ENCODE measurements at regions not wholly inside any gene's neighbourhood (a gene's known extent, or its start where the extent isn't known, plus 50 kb on each side); places are given as distances from the start of the nearest gene placed in this dataset.
A peak's percentile ranks its signal among the peaks of the same experiment; 100 is the strongest.

DNA sequence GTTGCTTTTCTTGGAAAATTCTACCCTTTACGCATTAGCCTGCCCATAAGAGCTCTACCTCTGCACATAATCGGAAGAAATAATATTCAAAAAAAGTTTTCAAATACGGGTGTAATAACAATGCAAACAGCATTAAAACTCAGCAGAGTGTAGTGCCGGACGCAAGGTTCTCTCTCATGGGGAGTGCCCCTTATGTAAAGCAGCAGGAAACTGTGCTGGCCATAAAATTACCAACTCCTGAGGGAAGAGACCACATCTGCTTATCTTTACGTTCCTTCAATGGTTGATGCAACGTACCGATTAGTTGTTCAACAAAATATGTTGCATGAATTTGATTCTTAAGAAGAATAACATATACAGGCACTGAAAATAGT lies 118.7 kb upstream of the TMCC3 start:
- H3K27ac ChIP-seq, result no peak overlapping the region
- in situ Hi-C loops (cut with MboI; ENCODE audit: low pct_unique_long_range_greater_than_20kb in 2 of 9, low sequenced_read_pairs in 9 of 9, unreplicated experiment in 9 of 9), result loop anchor here in 1 of 9 experiments (25.0 kb wide), 1 partner anchor 93 kb away; no protein-coding TSS in a partner anchor
- peak in 4 of 8 experiments; percentile 18 to 55 (median 30) for ATAC-seq (replicated peaks in 6 of 8)

DNA sequence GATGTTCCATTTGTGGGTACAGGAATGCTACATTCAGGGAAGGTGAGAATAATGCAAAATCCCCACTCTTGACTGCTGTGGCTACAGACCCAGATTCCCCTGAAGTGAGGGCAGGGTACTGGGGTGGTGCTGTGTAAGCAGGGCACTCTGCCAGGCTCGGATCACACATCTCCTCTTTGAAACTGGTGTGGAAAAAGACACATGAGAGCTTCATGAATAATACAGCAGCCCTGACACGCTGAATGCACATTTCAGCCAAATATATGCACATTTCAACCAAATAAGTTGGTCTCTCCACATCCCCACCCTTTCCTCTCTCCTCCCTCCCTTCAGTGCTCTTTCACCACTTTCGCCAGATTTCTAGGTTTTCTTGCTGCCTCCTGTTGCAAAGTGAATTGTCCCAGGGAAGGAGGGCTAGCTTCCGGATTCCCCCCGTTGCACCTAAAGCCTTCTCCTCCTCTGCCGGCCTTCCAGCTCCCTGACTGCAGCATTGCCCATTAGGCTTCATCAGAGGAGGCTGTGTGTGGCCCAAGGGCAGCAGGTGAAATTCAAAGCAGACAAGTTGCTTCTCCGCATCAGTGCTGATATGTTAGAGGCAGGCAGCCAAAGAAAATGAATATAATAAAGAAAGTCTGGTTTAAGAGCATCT lies 118.2 kb upstream of the TMCC3 start:
- in situ Hi-C loops (cut with MboI; ENCODE audit: low pct_unique_long_range_greater_than_20kb in 2 of 9, low sequenced_read_pairs in 9 of 9, unreplicated experiment in 9 of 9), result loop anchor here in 1 of 9 experiments (25.0 kb wide), 1 partner anchor 94 kb away; no protein-coding TSS in a partner anchor
- H3K4me1 ChIP-seq (replicated peaks in 1 of 2), result peaks cover 26 to 34% of the 10 kb centered on the region in 2 donors
- 0 to 77% (median 26%) methylated on average over 1 to 7 of the region's 7 CpGs; no CpG with 5 or more reads in 2 of the 10 experiments for WGBS, 10 experiments
- H3K4me3 ChIP-seq, result no peak overlapping the region
- no peak overlapping the region for H3K27ac ChIP-seq
- peak; percentile 51 to 80 (median 59) for ATAC-seq (replicated peaks in 6 of 8)

More for the DNA sequence above, 118.7 kb upstream of the TMCC3 start:
- 0 to 100% (median 37%) methylated on average over 1 to 8 of the region's 8 CpGs for WGBS, 10 experiments
- Histone ChIP-seq H3K4me1 (replicated peaks in 1 of 2) (peaks cover 26 to 34% of the 10 kb centered on the region in 2 donors), H3K4me3 (no peak overlapping the region)

DNA sequence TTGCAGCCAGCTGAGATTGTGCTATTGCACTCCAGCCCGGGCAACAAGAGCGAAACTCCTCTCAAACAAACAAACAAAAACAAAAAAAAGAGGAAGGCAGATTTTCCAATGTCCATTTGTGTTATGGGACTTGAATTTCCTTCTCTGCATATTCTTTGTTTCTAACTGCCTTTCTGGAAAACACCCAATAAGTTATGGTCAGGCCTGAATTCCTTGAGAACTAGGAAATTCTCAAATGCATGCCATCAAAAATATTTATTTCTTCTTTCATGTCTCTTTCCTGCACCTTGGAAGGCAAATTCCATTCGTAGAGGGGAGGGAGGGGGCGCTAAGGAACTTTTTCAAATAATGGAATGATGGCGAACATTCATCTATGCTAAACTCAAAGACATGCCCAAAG lies 117.6 kb upstream of the TMCC3 start:
- Histone ChIP-seq H3K4me3 (no peak overlapping the region), H3K4me1 (replicated peaks in 1 of 2) (peaks cover 26 to 34% of the 10 kb centered on the region in 2 donors), H3K27ac (no peak overlapping the region)
- 0 to 100% (median 64%) methylated on average over 1 to 5 of the region's 5 CpGs; no CpG with 5 or more reads in 1 of the 10 experiments for WGBS, 10 experiments
- peak in 2 of 8 experiments; percentile 1 to 5 for ATAC-seq (replicated peaks in 6 of 8)
- in situ Hi-C loops (cut with MboI; ENCODE audit: low pct_unique_long_range_greater_than_20kb in 2 of 9, low sequenced_read_pairs in 9 of 9, unreplicated experiment in 9 of 9), result loop anchor here in 1 of 9 experiments (25.0 kb wide), 1 partner anchor 94 kb away; no protein-coding TSS in a partner anchor

- WGBS, 10 experiments, result 73 to 100% (median 86%) methylated on average over 1 of the region's 1 CpG; no CpG with 5 or more reads in 2 of the 10 experiments
- H3K4me1 ChIP-seq (replicated peaks in 1 of 2), result peaks cover 24 to 28% of the 10 kb centered on the region in 2 donors
- no peak for ATAC-seq (replicated peaks in 6 of 8)
- H3K4me3 ChIP-seq, result no peak overlapping the region
- in situ Hi-C loops (cut with MboI; ENCODE audit: low pct_unique_long_range_greater_than_20kb in 2 of 9, low sequenced_read_pairs in 9 of 9, unreplicated experiment in 9 of 9), result loop anchor here in 1 of 9 experiments (25.0 kb wide), 1 partner anchor 96 kb away; no protein-coding TSS in a partner anchor
- no peak overlapping the region for H3K27ac ChIP-seq
Measured at GRCh38 chr12:94766397-94766796, 116.0 kb upstream of the TMCC3 start.

GRCh38 chr12:94763462-94763861 lies 113.1 kb upstream of the TMCC3 start:
- Histone ChIP-seq H3K4me3 (no peak overlapping the region), H3K4me1 (replicated peaks in 1 of 2) (peaks cover 0 to 2% of the 10 kb centered on the region in 2 donors), H3K27ac (no peak overlapping the region)
- WGBS, 10 experiments, result 83 to 100% (median 92%) methylated on average over 1 to 2 of the region's 6 CpGs; no CpG with 5 or more reads in 5 of the 10 experiments
- in situ Hi-C loops (cut with MboI; ENCODE audit: low pct_unique_long_range_greater_than_20kb in 2 of 9, low sequenced_read_pairs in 9 of 9, unreplicated experiment in 9 of 9), result loop anchor here in 1 of 9 experiments (25.0 kb wide), 1 partner anchor 99 kb away; no protein-coding TSS in a partner anchor
- peak in 5 of 8 experiments; percentile 19 to 56 (median 29) for ATAC-seq (replicated peaks in 6 of 8)

DNA sequence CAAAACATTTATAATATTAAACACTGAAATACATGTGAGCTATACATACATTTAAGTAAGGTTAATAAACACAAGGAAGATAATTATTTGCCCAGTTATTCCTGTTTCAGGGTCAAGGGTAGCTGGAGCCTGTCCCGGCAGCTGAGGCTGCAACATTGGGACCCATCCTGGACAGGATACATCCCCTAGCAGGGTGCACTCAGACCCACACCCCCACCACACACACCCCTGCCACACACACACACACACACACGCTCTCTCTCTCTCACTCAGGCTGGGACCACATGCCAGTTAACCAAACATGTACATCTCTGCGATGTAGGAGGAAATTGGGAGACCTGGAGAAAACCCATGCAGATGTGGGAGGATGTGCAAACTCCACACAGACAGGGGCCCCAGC lies 112.6 kb upstream of the TMCC3 start:
- peak in 1 of 8 experiments; percentile 2 for ATAC-seq (replicated peaks in 6 of 8)
- no peak overlapping the region for H3K4me3 ChIP-seq
- no peak overlapping the region for H3K27ac ChIP-seq
- WGBS, 10 experiments, result 49 to 100% (median 92%) methylated on average over 1 to 2 of the region's 3 CpGs; no CpG with 5 or more reads in 5 of the 10 experiments
- H3K4me1 ChIP-seq (replicated peaks in 1 of 2), result no peaks in the 10 kb centered on the region
- in situ Hi-C loops (cut with MboI; ENCODE audit: low pct_unique_long_range_greater_than_20kb in 2 of 9, low sequenced_read_pairs in 9 of 9, unreplicated experiment in 9 of 9), result loop anchor here in 1 of 9 experiments (25.0 kb wide), 1 partner anchor 99 kb away; no protein-coding TSS in a partner anchor

GRCh38 chr12:94762259-94762942 lies 112.0 kb upstream of the TMCC3 start:
- 58 to 96% (median 87%) methylated on average over 2 to 4 of the region's 4 CpGs for WGBS, 10 experiments
- in situ Hi-C loops (cut with MboI; ENCODE audit: low pct_unique_long_range_greater_than_20kb in 2 of 9, low sequenced_read_pairs in 9 of 9, unreplicated experiment in 9 of 9), result loop anchor here in 1 of 9 experiments (25.0 kb wide), 1 partner anchor 100 kb away; no protein-coding TSS in a partner anchor
- H3K27ac ChIP-seq, result no peak overlapping the region
- H3K4me1 ChIP-seq (replicated peaks in 1 of 2), result peaks cover 0 to under 1% of the 10 kb centered on the region in 2 donors
- no peak overlapping the region for H3K4me3 ChIP-seq
- no peak for ATAC-seq (replicated peaks in 6 of 8)

- WGBS, 10 experiments, result 6 to 88% (median 63%) methylated on average over 1 to 3 of the region's 3 CpGs
- in situ Hi-C loops (cut with MboI; ENCODE audit: low pct_unique_long_range_greater_than_20kb in 2 of 9, low sequenced_read_pairs in 9 of 9, unreplicated experiment in 9 of 9), result loop anchor here in 1 of 9 experiments (25.0 kb wide), 1 partner anchor 101 kb away; no protein-coding TSS in a partner anchor
- ATAC-seq (replicated peaks in 6 of 8), result peak in 6 of 8 experiments; percentile 39 to 85 (median 57)
- Histone ChIP-seq H3K4me3 (no peak overlapping the region), H3K4me1 (replicated peaks in 1 of 2) (peaks cover 0 to 9% of the 10 kb centered on the region in 2 donors), H3K27ac (no peak overlapping the region)
Measured at GRCh38 chr12:94761559-94761958, 111.2 kb upstream of the TMCC3 start.

DNA sequence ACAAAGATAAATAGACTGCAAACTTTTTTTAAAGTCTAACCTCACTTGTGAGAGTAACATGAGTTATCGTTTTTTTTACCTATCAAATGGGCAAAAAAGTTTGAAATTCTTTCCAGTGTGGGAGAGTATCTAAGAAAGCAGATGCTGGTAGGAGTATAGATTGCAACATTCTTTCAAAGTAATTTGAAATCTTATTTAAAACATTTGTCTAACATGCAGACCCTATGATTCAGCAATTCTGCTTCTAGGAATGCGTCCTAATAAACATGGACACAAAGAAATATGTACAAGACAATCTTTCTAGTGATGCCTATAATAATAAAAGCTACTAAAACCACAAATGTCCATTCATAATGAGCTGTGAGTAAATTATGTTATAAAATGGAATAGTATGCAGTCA lies 110.4 kb upstream of the TMCC3 start:
- no peak overlapping the region for H3K27ac ChIP-seq
- no peak overlapping the region for H3K4me3 ChIP-seq
- WGBS, 10 experiments, result 50 to 100% (median 84%) methylated on average over 1 to 2 of the region's 2 CpGs; no CpG with 5 or more reads in 2 of the 10 experiments
- peaks cover 0 to 9% of the 10 kb centered on the region in 2 donors for H3K4me1 ChIP-seq (replicated peaks in 1 of 2)
- ATAC-seq (replicated peaks in 6 of 8), result no peak
- in situ Hi-C loops (cut with MboI; ENCODE audit: low pct_unique_long_range_greater_than_20kb in 2 of 9, low sequenced_read_pairs in 9 of 9, unreplicated experiment in 9 of 9), result loop anchor here in 1 of 9 experiments (25.0 kb wide), 1 partner anchor 102 kb away; no protein-coding TSS in a partner anchor

DNA sequence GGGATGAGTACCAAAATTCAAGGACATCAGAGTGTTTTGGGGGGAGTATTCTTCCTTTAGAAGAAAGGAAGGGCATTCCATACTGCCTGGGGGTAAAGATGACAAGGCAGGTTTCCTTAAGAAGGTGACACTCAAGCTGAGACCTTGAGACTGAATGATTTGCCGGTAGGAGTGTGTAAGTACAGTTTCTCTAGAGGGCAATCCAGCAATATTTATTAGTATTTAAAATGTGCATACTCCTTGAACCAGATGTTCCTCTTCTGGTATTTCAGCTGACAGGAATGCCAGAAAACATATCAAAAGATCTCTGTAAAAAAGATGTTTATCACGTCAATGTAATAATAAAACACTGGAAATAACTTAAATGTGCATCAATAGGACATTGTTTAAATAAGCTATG lies 106.4 kb upstream of the TMCC3 start:
- peak in 4 of 8 experiments; percentile 63 to 76 (median 69) for ATAC-seq (replicated peaks in 6 of 8)
- WGBS, 10 experiments, result 0 to 94% (median 21%) methylated on average over 1 to 2 of the region's 2 CpGs
- Histone ChIP-seq H3K4me1 (replicated peaks in 1 of 2) (peaks cover 5 to 27% of the 10 kb centered on the region in 2 donors), H3K4me3 (no peak overlapping the region), H3K27ac (no peak overlapping the region)
- in situ Hi-C loops (cut with MboI; ENCODE audit: low pct_unique_long_range_greater_than_20kb in 2 of 9, low sequenced_read_pairs in 9 of 9, unreplicated experiment in 9 of 9), result loop anchor here in 1 of 9 experiments (10.0 to 25.0 kb wide), 3 partner anchors 92 to 202 kb away; no protein-coding TSS in a partner anchor

GRCh38 chr12:94755598-94755997 lies 105.2 kb upstream of the TMCC3 start:
- peak in 1 of 8 experiments; percentile 40 for ATAC-seq (replicated peaks in 6 of 8)
- in situ Hi-C loops (cut with MboI; ENCODE audit: low pct_unique_long_range_greater_than_20kb in 2 of 9, low sequenced_read_pairs in 9 of 9, unreplicated experiment in 9 of 9), result loop anchor here in 1 of 9 experiments (10.0 to 25.0 kb wide), 3 partner anchors 91 to 201 kb away; no protein-coding TSS in a partner anchor
- WGBS, 10 experiments, result 50 to 100% (median 88%) methylated on average over 1 to 4 of the region's 4 CpGs
- Histone ChIP-seq H3K4me3 (no peak overlapping the region), H3K27ac (no peak overlapping the region), H3K4me1 (replicated peaks in 1 of 2) (peaks cover 5 to 27% of the 10 kb centered on the region in 2 donors)

- Histone ChIP-seq H3K27ac (no peak overlapping the region), H3K4me1 (replicated peaks in 1 of 2) (peaks cover 5 to 27% of the 10 kb centered on the region in 2 donors), H3K4me3 (no peak overlapping the region)
- in situ Hi-C loops (cut with MboI; ENCODE audit: low pct_unique_long_range_greater_than_20kb in 2 of 9, low sequenced_read_pairs in 9 of 9, unreplicated experiment in 9 of 9), result loop anchor here in 1 of 9 experiments (10.0 to 25.0 kb wide), 3 partner anchors 90 to 200 kb away; no protein-coding TSS in a partner anchor
- no peak for ATAC-seq (replicated peaks in 6 of 8)
Measured at GRCh38 chr12:94754653-94755052, 104.3 kb upstream of the TMCC3 start.

Measured in motor neuron (in vitro differentiated cells).